ENCODE measurements at regions not wholly inside any gene's neighbourhood (a gene's known extent, or its start where the extent isn't known, plus 50 kb on each side); places are given as distances from the start of the nearest gene placed in this dataset.

GRCh38 chr9:117782931-117783788 is 79.0 kb downstream of the TLR4 start:
- TF ChIP-seq CTCF (conservative IDR thresholded peaks at IDR 0.05; ENCODE audit: low read depth in 2 of 2): peak; percentile 92 to 94
- no peak for TF ChIP-seq EZH2 (IDR thresholded peaks at IDR 0.05; ENCODE audit: low read depth, unreplicated experiment)
- no peak for TF ChIP-seq EZH2phosphoT487 (IDR thresholded peaks at IDR 0.05; ENCODE audit: unreplicated experiment)
- no peak for TF ChIP-seq POLR2AphosphoS5 (IDR thresholded peaks at IDR 0.05; ENCODE audit: low read depth)
- TF ChIP-seq REST (IDR thresholded peaks at IDR 0.05; ENCODE audit: unreplicated experiment): no peak
- no peak for TF ChIP-seq NANOG (IDR thresholded peaks at IDR 0.05; ENCODE audit: borderline replicate concordance)
- no peak for TF ChIP-seq CREB1 (CRISPR knock-in tag; IDR thresholded peaks at IDR 0.05; ENCODE audit: low read depth)
- TF ChIP-seq ZNF331 (CRISPR knock-in tag; IDR thresholded peaks at IDR 0.05; ENCODE audit: low read depth): no peak
- no peak for TF ChIP-seq ZNF114 (CRISPR knock-in tag; IDR thresholded peaks at IDR 0.05)
- TF ChIP-seq ETS1 (IDR thresholded peaks at IDR 0.05): no peak
- no peak for TF ChIP-seq STAT1 (IDR thresholded peaks at IDR 0.05; ENCODE audit: unreplicated experiment)
- no peak for TF ChIP-seq JUNB (IDR thresholded peaks at IDR 0.05; ENCODE audit: unreplicated experiment)

Data from GM23338 (cell line).